Neural progenitor cell (in vitro differentiated cells): ENCODE measurements at regions not wholly inside any gene's neighbourhood (a gene's known extent, or its start where the extent isn't known, plus 50 kb on each side); places are given as distances from the start of the nearest gene placed in this dataset.
"Not testable (repeated sequence)": the region's sequence is repeated elsewhere in the genome, so short reads cannot be mapped to it uniquely, and the experiment has no call there.

Experiments
- CTCF ChIP-seq: fragments of 200-600 bp; sonication (generic); IDR thresholded peaks from 2 replicates; pipeline ENCODE4 v1.5.1; 2017; ENCODE audit warnings: antibody characterized with exemption, mild to moderate bottlenecking
- EZH2 ChIP-seq: fragments of 200-600 bp; sonication (generic); IDR thresholded peaks from 2 replicates; pipeline ENCODE4 v1.6.1; 2017; ENCODE audit warnings: antibody characterized with exemption, mild to moderate bottlenecking, moderate library complexity
- EZH2phosphoT487 ChIP-seq: fragments of 200-600 bp; sonication (generic); IDR thresholded peaks from 2 replicates; pipeline ENCODE4 v1.6.1; 2017; ENCODE audit warnings: antibody characterized with exemption

GRCh38 chr19:21613201-21613600 lies 107.8 kb downstream of the ZNF429 start:
- TF ChIP-seq EZH2, CTCF, EZH2phosphoT487: not testable (repeated sequence)
